Hepatocyte (in vitro differentiated cells): ENCODE measurements at regions not wholly inside any gene's neighbourhood (a gene's known extent, or its start where the extent isn't known, plus 50 kb on each side); places are given as distances from the start of the nearest gene placed in this dataset.

Source experiments
- DNase-seq: peaks from one replicate; pipeline ENCODE4 v3.0.0-alpha.2; 2016; ENCODE audit warnings: low spot score
- H2AFZ ChIP-seq: fragments of 200-600 bp; sonication (generic); 2 replicates; pipeline ENCODE4 v1.6.0; 2016; ENCODE audit warnings: antibody characterized with exemption, mild to moderate bottlenecking
- H3K27ac ChIP-seq: fragments of 200-600 bp; sonication (generic); 2 replicates; pipeline ENCODE4 v1.5.1; 2016; ENCODE audit warnings: mild to moderate bottlenecking
- H3K27me3 ChIP-seq: fragments of 200-600 bp; sonication (generic); 2 replicates; pipeline ENCODE4 v1.6.1; 2016
- H3K36me3 ChIP-seq: fragments of 200-600 bp; sonication (generic); replicated peaks from 2 replicates; pipeline ENCODE4 v1.5.1; 2016; ENCODE audit warnings: low read depth; ENCODE audit not compliant: insufficient read depth
- H3K4me1 ChIP-seq: fragments of 200-600 bp; sonication (generic); 2 replicates; pipeline ENCODE4 v1.5.1; 2016; ENCODE audit warnings: mild to moderate bottlenecking, moderate library complexity; ENCODE audit not compliant: insufficient read depth
- H3K4me2 ChIP-seq: fragments of 200-600 bp; sonication (generic); 2 replicates; pipeline ENCODE4 v1.6.0; 2016
- H3K4me3 ChIP-seq: fragments of 200-600 bp; sonication (generic); 2 replicates; pipeline ENCODE4 v1.5.1; 2016; ENCODE audit warnings: mild to moderate bottlenecking
- H3K79me2 ChIP-seq: fragments of 200-600 bp; sonication (generic); 2 replicates; pipeline ENCODE4 v1.6.0; 2017; ENCODE audit warnings: mild to moderate bottlenecking
- H3K9me2 ChIP-seq: fragments of 200-600 bp; sonication (generic); replicated peaks from 2 replicates; pipeline ENCODE4 v1.6.0; 2017; ENCODE audit warnings: mild to moderate bottlenecking; ENCODE audit not compliant: insufficient read depth
- H3K9me3 ChIP-seq: fragments of 200-600 bp; sonication (generic); 2 replicates; pipeline ENCODE4 v1.5.1; 2016; ENCODE audit warnings: low read depth, mild to moderate bottlenecking
- H4K20me1 ChIP-seq: fragments of 200-600 bp; sonication (generic); 2 replicates; pipeline ENCODE4 v1.6.0; 2016; ENCODE audit warnings: mild to moderate bottlenecking; ENCODE audit not compliant: insufficient read depth, poor library complexity, severe bottlenecking
- EZH2 ChIP-seq: fragments of 200-600 bp; sonication (generic); IDR thresholded peaks from 2 replicates; pipeline ENCODE4 v1.6.1; 2016; ENCODE audit warnings: antibody characterized with exemption, mild to moderate bottlenecking, borderline replicate concordance
- EZH2phosphoT487 ChIP-seq: fragments of 200-600 bp; sonication (generic); IDR thresholded peaks from one replicate; pipeline ENCODE4 v1.6.1; 2018; ENCODE audit warnings: antibody characterized with exemption, mild to moderate bottlenecking, low read depth, moderate library complexity; ENCODE audit not compliant: unreplicated experiment, severe bottlenecking
- WGBS: methylation state at CpG from one replicate; pipeline ENCODE4 v1.1.6; 2016; ENCODE audit warnings: low lambda C conversion rate; ENCODE audit errors: missing lambda C conversion rate; 5-methylcytosine and 5-hydroxymethylcytosine counted together
- TF ChIP-seq, protein P1 (sequence below): fragments of 200-600 bp; sonication (generic); IDR thresholded peaks from 2 replicates; pipeline ENCODE4 v1.5.1; 2016; ENCODE audit warnings: antibody characterized with exemption, mild to moderate bottlenecking; ENCODE audit not compliant: poor library complexity

DNA sequence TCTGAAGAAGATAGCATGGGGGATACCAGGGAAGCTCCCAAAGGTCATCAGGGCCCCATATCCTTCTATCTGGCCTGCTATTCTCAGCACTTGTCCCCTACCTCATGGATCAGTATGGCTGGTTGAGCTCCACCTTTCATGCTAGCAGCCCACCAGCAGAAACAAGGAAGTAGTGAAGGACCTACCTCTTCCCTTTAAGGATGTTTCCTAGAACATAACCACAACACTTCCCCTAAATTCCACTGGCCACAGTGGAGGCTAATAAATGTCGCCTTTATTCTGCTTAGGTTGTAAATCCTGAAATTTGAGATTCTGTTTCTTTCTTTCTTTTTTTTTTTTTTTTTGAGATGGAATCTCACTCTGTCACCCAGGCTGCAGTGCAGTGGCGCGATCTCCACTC is 128.6 kb upstream of the PARP11 start:
- H3K27ac ChIP-seq = no peak overlapping the region
- TF ChIP-seq EZH2 (no peak), EZH2phosphoT487 (no peak)
- TF ChIP-seq, protein P1, sequence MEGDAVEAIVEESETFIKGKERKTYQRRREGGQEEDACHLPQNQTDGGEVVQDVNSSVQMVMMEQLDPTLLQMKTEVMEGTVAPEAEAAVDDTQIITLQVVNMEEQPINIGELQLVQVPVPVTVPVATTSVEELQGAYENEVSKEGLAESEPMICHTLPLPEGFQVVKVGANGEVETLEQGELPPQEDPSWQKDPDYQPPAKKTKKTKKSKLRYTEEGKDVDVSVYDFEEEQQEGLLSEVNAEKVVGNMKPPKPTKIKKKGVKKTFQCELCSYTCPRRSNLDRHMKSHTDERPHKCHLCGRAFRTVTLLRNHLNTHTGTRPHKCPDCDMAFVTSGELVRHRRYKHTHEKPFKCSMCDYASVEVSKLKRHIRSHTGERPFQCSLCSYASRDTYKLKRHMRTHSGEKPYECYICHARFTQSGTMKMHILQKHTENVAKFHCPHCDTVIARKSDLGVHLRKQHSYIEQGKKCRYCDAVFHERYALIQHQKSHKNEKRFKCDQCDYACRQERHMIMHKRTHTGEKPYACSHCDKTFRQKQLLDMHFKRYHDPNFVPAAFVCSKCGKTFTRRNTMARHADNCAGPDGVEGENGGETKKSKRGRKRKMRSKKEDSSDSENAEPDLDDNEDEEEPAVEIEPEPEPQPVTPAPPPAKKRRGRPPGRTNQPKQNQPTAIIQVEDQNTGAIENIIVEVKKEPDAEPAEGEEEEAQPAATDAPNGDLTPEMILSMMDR = no peak
- WGBS = 84% methylated on average over 1 of the region's 3 CpGs
- no peaks in the 10 kb centered on the region for H3K36me3 ChIP-seq
- H3K9me2 ChIP-seq = no peaks in the 10 kb centered on the region
- H2AFZ ChIP-seq = no peak overlapping the region
- H4K20me1 ChIP-seq = no peaks in the 10 kb centered on the region
- no peak for DNase-seq
- no peaks in the 10 kb centered on the region for H3K79me2 ChIP-seq
- H3K4me2 ChIP-seq = no peak overlapping the region
- H3K27me3 ChIP-seq = no peaks in the 10 kb centered on the region
- peaks cover 22% of the 10 kb centered on the region for H3K4me1 ChIP-seq
- H3K4me3 ChIP-seq = no peak overlapping the region
- H3K9me3 ChIP-seq = no peaks in the 10 kb centered on the region

DNA sequence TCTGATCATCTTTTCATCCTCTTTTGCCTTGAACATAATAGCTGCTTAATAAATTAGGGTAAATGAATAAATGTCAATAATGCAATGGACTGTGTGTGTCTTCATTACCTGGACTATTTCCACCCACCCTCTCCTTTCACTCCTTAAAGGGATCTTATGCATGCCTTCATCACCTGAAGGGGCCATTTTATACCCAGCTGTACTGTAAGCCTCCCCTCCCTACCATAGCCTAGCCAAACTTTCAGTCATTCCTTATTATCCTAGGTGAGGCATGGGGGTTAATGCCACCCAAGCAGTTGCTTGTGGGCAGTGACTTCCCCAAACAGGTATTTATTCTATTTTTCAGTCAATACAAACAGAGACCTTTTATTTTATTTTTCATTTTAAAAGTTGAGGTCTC is 127.8 kb upstream of the PARP11 start:
- no peaks in the 10 kb centered on the region for H4K20me1 ChIP-seq
- H3K9me2 ChIP-seq = no peaks in the 10 kb centered on the region
- TF ChIP-seq, protein P1 = no peak
- TF ChIP-seq EZH2phosphoT487 (no peak), EZH2 (no peak)
- no peaks in the 10 kb centered on the region for H3K79me2 ChIP-seq
- H3K27ac ChIP-seq = no peak overlapping the region
- H3K4me2 ChIP-seq = no peak overlapping the region
- H3K36me3 ChIP-seq = no peaks in the 10 kb centered on the region
- H3K9me3 ChIP-seq = no peaks in the 10 kb centered on the region
- no peak overlapping the region for H2AFZ ChIP-seq
- H3K27me3 ChIP-seq = no peaks in the 10 kb centered on the region
- no peak for DNase-seq
- no peak overlapping the region for H3K4me3 ChIP-seq
- H3K4me1 ChIP-seq = peaks cover 22% of the 10 kb centered on the region

DNA sequence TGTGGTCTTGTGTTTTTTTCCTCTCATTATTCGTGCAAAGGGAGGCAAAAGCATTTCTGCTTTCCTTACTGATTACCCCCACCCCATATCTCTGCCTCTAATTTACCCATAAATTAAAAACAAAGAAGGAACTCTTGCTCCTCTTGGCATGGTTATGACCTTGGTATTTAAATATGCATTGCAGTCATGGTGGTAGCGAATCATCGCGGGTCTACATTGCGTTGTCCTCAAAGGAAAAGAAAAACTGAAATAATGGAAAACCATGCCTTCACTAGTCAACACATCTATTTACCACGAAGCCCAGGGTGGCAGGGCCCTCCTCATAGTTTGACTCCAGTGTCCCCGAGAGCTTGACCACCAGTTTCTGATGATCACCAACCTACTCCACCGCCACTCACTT is 126.7 kb upstream of the PARP11 start:
- Histone ChIP-seq H2AFZ (no peak overlapping the region), H3K27me3 (no peaks in the 10 kb centered on the region), H3K79me2 (no peaks in the 10 kb centered on the region), H3K4me1 (peaks cover 22% of the 10 kb centered on the region), H3K4me3 (no peak overlapping the region), H3K9me2 (no peaks in the 10 kb centered on the region), H3K4me2 (no peak overlapping the region), H3K9me3 (no peaks in the 10 kb centered on the region), H3K36me3 (no peaks in the 10 kb centered on the region), H4K20me1 (no peaks in the 10 kb centered on the region), H3K27ac (peak overlapping the region; percentile 97)
- TF ChIP-seq, protein P1 = no peak
- TF ChIP-seq EZH2phosphoT487 = no peak
- no peak for TF ChIP-seq EZH2
- whole genome bisulfite sequencing = 95% methylated on average over 8 of the region's 8 CpGs
- no peak for DNase-seq

DNA sequence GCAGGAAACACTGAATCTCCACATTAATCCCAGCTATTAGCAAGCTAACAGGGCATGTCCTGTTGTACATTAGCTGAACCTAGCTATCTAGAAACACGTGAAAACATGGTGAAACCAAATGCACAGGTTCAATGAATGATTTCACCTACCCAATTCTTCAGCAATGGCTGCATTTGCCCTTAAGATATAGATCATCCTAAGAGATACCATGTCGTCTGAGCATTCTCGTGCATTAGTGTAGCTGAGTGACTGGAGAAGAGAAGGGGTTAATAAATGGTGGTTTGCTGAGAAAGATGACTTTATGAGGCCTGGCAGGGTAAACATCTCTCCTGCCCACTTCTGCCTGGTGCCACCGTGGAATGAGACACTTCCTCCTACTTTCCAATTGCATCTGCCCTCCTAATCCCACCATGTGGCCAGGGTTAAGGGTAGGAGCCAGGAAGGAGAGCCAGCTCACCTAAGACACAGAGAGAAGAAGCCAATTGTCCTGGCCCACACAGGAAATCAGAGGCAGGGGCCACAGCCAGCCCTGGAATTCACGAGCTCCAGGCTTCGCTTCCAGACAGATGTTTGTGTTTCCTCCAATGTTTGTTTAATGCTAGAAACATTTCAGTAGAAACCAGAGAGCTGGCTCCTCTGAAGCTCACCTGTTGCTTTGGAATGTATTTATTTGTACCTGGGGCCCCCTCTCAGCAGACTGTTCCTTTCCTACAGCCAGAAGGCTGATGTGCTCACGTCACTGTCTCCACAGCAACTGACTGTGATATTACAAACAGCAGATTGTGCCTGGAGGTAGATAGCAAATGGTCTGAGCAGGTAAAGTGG is 126.0 kb upstream of the PARP11 start:
- H3K4me3 ChIP-seq = no peak overlapping the region
- no peaks in the 10 kb centered on the region for H3K36me3 ChIP-seq
- peak overlapping the region; percentile 97 for H3K27ac ChIP-seq
- peak overlapping the region; percentile 36 for H3K4me2 ChIP-seq
- H3K4me1 ChIP-seq = peaks cover 22% of the 10 kb centered on the region
- no peaks in the 10 kb centered on the region for H4K20me1 ChIP-seq
- no peaks in the 10 kb centered on the region for H3K27me3 ChIP-seq
- no peak for TF ChIP-seq EZH2phosphoT487
- TF ChIP-seq, protein P1 = no peak
- no peak for TF ChIP-seq EZH2
- no peaks in the 10 kb centered on the region for H3K9me3 ChIP-seq
- H3K79me2 ChIP-seq = no peaks in the 10 kb centered on the region
- WGBS = 41% methylated on average over 7 of the region's 7 CpGs
- H3K9me2 ChIP-seq = no peaks in the 10 kb centered on the region
- no peak overlapping the region for H2AFZ ChIP-seq
- peak; percentile 89 for DNase-seq
